ENCODE measurements at regions not wholly inside any gene's neighbourhood (a gene's known extent, or its start where the extent isn't known, plus 50 kb on each side); places are given as distances from the start of the nearest gene placed in this dataset.

DNA sequence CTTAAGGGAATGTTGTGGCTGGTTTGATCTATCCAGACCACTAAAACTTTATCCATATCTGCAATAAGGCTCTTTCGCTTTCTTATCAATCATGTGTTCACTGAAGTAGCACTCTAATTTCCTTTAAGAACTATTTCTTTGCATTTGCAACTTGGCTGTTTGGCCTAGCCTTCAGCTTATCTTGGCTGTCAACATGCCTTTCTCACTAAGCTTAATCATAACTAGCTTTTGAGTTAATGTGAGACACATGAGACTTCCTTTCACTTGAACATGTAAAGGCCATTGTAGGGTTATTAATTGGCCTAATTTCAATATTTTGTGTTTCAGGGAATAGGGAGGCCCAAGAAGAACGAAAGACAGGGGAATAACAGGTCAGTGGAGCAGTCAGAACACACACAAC lies 124.7 kb downstream of the TNFSF18 start:
- DNase-seq (ENCODE audit: low read depth in 1 of 2, low spot score in 1 of 2), result no peak
- no peak for TF ChIP-seq GABPA (IDR thresholded peaks at IDR 0.05; ENCODE audit: low read depth)
- no peak for TF ChIP-seq POLR2AphosphoS5 (IDR thresholded peaks at IDR 0.05; ENCODE audit: low read depth)
- TF ChIP-seq, protein P1, sequence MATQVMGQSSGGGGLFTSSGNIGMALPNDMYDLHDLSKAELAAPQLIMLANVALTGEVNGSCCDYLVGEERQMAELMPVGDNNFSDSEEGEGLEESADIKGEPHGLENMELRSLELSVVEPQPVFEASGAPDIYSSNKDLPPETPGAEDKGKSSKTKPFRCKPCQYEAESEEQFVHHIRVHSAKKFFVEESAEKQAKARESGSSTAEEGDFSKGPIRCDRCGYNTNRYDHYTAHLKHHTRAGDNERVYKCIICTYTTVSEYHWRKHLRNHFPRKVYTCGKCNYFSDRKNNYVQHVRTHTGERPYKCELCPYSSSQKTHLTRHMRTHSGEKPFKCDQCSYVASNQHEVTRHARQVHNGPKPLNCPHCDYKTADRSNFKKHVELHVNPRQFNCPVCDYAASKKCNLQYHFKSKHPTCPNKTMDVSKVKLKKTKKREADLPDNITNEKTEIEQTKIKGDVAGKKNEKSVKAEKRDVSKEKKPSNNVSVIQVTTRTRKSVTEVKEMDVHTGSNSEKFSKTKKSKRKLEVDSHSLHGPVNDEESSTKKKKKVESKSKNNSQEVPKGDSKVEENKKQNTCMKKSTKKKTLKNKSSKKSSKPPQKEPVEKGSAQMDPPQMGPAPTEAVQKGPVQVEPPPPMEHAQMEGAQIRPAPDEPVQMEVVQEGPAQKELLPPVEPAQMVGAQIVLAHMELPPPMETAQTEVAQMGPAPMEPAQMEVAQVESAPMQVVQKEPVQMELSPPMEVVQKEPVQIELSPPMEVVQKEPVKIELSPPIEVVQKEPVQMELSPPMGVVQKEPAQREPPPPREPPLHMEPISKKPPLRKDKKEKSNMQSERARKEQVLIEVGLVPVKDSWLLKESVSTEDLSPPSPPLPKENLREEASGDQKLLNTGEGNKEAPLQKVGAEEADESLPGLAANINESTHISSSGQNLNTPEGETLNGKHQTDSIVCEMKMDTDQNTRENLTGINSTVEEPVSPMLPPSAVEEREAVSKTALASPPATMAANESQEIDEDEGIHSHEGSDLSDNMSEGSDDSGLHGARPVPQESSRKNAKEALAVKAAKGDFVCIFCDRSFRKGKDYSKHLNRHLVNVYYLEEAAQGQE (IDR thresholded peaks at IDR 0.05; ENCODE audit: insufficient replicate concordance, low read depth), result no peak
- TF ChIP-seq SPI1 (IDR thresholded peaks at IDR 0.05; ENCODE audit: borderline replicate concordance, low read depth), result no peak
- TF ChIP-seq, protein P2, sequence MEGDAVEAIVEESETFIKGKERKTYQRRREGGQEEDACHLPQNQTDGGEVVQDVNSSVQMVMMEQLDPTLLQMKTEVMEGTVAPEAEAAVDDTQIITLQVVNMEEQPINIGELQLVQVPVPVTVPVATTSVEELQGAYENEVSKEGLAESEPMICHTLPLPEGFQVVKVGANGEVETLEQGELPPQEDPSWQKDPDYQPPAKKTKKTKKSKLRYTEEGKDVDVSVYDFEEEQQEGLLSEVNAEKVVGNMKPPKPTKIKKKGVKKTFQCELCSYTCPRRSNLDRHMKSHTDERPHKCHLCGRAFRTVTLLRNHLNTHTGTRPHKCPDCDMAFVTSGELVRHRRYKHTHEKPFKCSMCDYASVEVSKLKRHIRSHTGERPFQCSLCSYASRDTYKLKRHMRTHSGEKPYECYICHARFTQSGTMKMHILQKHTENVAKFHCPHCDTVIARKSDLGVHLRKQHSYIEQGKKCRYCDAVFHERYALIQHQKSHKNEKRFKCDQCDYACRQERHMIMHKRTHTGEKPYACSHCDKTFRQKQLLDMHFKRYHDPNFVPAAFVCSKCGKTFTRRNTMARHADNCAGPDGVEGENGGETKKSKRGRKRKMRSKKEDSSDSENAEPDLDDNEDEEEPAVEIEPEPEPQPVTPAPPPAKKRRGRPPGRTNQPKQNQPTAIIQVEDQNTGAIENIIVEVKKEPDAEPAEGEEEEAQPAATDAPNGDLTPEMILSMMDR (IDR thresholded peaks at IDR 0.05; ENCODE audit: insufficient read depth, low read length), result no peak
- Histone ChIP-seq H3K4me3 (replicated peaks; ENCODE audit: insufficient read depth, low read length) (no peak overlapping the region), H3K27ac (replicated peaks) (no peak overlapping the region), H3K27me3 (ENCODE audit: insufficient read depth, poor library complexity, severe bottlenecking) (no peaks in the 10 kb centered on the region)

DNA sequence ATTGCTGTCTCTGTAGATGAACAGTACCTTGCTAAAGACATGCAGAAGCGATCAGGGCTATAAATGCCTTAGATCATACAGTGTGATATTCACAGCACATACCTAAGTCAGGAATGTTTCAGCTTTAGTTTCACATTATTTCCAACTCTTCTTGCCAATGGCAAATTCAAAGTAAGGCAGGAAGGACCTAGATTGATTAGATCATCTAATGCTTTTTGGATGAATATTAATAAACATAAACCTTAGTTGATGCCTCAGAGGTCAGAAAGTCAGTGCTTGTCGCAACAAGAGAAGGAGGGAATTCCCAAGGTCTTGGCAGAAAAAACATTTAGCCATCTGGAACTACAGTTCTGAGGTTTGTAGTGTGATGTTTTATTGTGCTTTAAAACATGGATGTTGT lies 122.3 kb downstream of the TNFSF18 start:
- Histone ChIP-seq H3K27ac (replicated peaks) (no peak overlapping the region), H3K27me3 (ENCODE audit: insufficient read depth, poor library complexity, severe bottlenecking) (no peaks in the 10 kb centered on the region), H3K4me3 (replicated peaks; ENCODE audit: insufficient read depth, low read length) (no peak overlapping the region)
- DNase-seq (ENCODE audit: low read depth in 1 of 2, low spot score in 1 of 2), result no peak
- no peak for TF ChIP-seq GABPA (IDR thresholded peaks at IDR 0.05; ENCODE audit: low read depth)
- TF ChIP-seq, protein P1 (IDR thresholded peaks at IDR 0.05; ENCODE audit: insufficient replicate concordance, low read depth), result no peak

DNA sequence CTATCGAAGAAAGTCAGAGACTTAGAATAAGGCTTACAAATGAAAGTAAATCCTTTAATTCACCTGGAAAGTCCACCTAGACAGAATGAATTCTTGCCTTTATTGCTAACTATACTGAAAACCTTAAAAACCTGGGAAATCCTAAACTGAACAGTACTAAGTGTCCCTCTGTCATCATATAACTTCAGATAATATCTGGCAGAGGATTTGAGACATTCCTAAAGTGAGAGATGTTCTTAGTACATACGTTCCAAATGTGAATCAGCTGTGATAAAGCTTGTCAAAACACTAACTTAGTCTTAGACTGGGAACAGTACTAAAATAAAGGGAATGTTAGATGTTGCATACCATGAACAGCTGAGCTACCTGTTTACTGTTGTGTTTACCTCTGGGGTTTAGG lies 121.7 kb downstream of the TNFSF18 start:
- H3K4me3 ChIP-seq (replicated peaks; ENCODE audit: insufficient read depth, low read length), result no peak overlapping the region
- TF ChIP-seq, protein P2 (IDR thresholded peaks at IDR 0.05; ENCODE audit: insufficient read depth, low read length), result no peak
- no peak for TF ChIP-seq GABPA (IDR thresholded peaks at IDR 0.05; ENCODE audit: low read depth)
- TF ChIP-seq, protein P1 (IDR thresholded peaks at IDR 0.05; ENCODE audit: insufficient replicate concordance, low read depth), result no peak
- no peak for TF ChIP-seq SPI1 (IDR thresholded peaks at IDR 0.05; ENCODE audit: borderline replicate concordance, low read depth)
- no peak for TF ChIP-seq POLR2AphosphoS5 (IDR thresholded peaks at IDR 0.05; ENCODE audit: low read depth)
- DNase-seq (ENCODE audit: low read depth in 1 of 2, low spot score in 1 of 2), result no peak
- no peak overlapping the region for H3K27ac ChIP-seq (replicated peaks)
- no peaks in the 10 kb centered on the region for H3K27me3 ChIP-seq (ENCODE audit: insufficient read depth, poor library complexity, severe bottlenecking)

- Histone ChIP-seq H3K27me3 (ENCODE audit: insufficient read depth, poor library complexity, severe bottlenecking) (no peaks in the 10 kb centered on the region), H3K27ac (replicated peaks) (no peak overlapping the region), H3K4me3 (replicated peaks; ENCODE audit: insufficient read depth, low read length) (no peak overlapping the region)
- TF ChIP-seq, protein P1 (IDR thresholded peaks at IDR 0.05; ENCODE audit: insufficient replicate concordance, low read depth), result no peak
- TF ChIP-seq POLR2AphosphoS5 (IDR thresholded peaks at IDR 0.05; ENCODE audit: low read depth) (no peak), GABPA (IDR thresholded peaks at IDR 0.05; ENCODE audit: low read depth) (no peak), SPI1 (IDR thresholded peaks at IDR 0.05; ENCODE audit: borderline replicate concordance, low read depth) (no peak)
- TF ChIP-seq, protein P2 (IDR thresholded peaks at IDR 0.05; ENCODE audit: insufficient read depth, low read length), result no peak
- no peak for DNase-seq (ENCODE audit: low read depth in 1 of 2, low spot score in 1 of 2)
Observed at GRCh38 chr1:172930142-172930541, 120.6 kb downstream of the TNFSF18 start.
